HG03196 (cell line): ENCODE measurements at regions not wholly inside any gene's neighbourhood (a gene's known extent, or its start where the extent isn't known, plus 50 kb on each side); places are given as distances from the start of the nearest gene placed in this dataset.
"Not testable (repeated sequence)": the region's sequence is repeated elsewhere in the genome, so short reads cannot be mapped to it uniquely, and the experiment has no call there.

ENCODE experiments used
- ATAC-seq: cut with Tn5 transposase; IDR thresholded peaks from one replicate; pipeline ENCODE4 v1.9.1; 2021; ENCODE audit not compliant: unreplicated experiment

- ATAC-seq = no peak
Observed at GRCh38 chr21:31537872-31538576, 121.5 kb upstream of the SOD1 start.

- no peak for ATAC-seq
Observed at GRCh38 chr21:31536138-31536537, 123.4 kb upstream of the SOD1 start.

- no peak for ATAC-seq
Observed at GRCh38 chr21:31531967-31532366, 127.5 kb upstream of the SOD1 start.

- ATAC-seq = no peak
Observed at GRCh38 chr21:31530897-31531705, 128.4 kb upstream of the SOD1 start.

- ATAC-seq = no peak
Observed at GRCh38 chr21:31530364-31530763, 129.1 kb upstream of the SOD1 start.

- no peak for ATAC-seq
Observed at GRCh38 chr21:31529406-31529805, 130.1 kb upstream of the SOD1 start.

- no peak for ATAC-seq
Observed at GRCh38 chr21:31526040-31526439, 133.5 kb upstream of the SOD1 start.

GRCh38 chr21:31524140-31524539 lies 135.4 kb upstream of the SOD1 start:
- ATAC-seq = no peak

- no peak for ATAC-seq
Observed at GRCh38 chr21:31521515-31521914, 138.0 kb upstream of the SOD1 start.

- no peak for ATAC-seq
Observed at GRCh38 chr21:31520561-31521098, 138.9 kb upstream of the SOD1 start.

GRCh38 chr21:31518580-31518979 lies 140.9 kb upstream of the SOD1 start:
- no peak for ATAC-seq

- ATAC-seq = no peak
Observed at GRCh38 chr21:31517664-31518414, 141.7 kb upstream of the SOD1 start.

GRCh38 chr21:31515253-31515652 lies 144.2 kb upstream of the SOD1 start:
- ATAC-seq = no peak

GRCh38 chr21:31514598-31514997 lies 144.9 kb upstream of the SOD1 start:
- ATAC-seq = no peak

- not testable (repeated sequence) for ATAC-seq
Observed at GRCh38 chr21:31513541-31513940, 146.0 kb upstream of the SOD1 start.

GRCh38 chr21:31511999-31512398 lies 147.5 kb upstream of the SOD1 start:
- ATAC-seq = not testable (repeated sequence)

GRCh38 chr21:31511258-31511657 lies 148.2 kb upstream of the SOD1 start:
- no peak for ATAC-seq

GRCh38 chr21:31509194-31510017 lies 150.1 kb upstream of the SOD1 start:
- no peak for ATAC-seq

- ATAC-seq = no peak
Observed at GRCh38 chr21:31505975-31506374, 153.5 kb upstream of the SOD1 start.

- ATAC-seq = no peak
Observed at GRCh38 chr21:31503939-31504338, 155.6 kb upstream of the SOD1 start.

- ATAC-seq = no peak
Observed at GRCh38 chr21:31503467-31503866, 156.0 kb upstream of the SOD1 start.
